NCI-H2029 (cell line): ENCODE measurements at regions not wholly inside any gene's neighbourhood (a gene's known extent, or its start where the extent isn't known, plus 50 kb on each side); places are given as distances from the start of the nearest gene placed in this dataset.
A peak's percentile ranks its signal among the peaks of the same experiment; 100 is the strongest.

Experiments used
- DNase-seq: peaks from one replicate; lab custom pipeline; 2025; lab: John Stamatoyannopoulos, UW

GRCh38 chr4:138085736-138086305, 156.3 kb downstream of the SLC7A11 start:
- no peak for DNase-seq

DNA sequence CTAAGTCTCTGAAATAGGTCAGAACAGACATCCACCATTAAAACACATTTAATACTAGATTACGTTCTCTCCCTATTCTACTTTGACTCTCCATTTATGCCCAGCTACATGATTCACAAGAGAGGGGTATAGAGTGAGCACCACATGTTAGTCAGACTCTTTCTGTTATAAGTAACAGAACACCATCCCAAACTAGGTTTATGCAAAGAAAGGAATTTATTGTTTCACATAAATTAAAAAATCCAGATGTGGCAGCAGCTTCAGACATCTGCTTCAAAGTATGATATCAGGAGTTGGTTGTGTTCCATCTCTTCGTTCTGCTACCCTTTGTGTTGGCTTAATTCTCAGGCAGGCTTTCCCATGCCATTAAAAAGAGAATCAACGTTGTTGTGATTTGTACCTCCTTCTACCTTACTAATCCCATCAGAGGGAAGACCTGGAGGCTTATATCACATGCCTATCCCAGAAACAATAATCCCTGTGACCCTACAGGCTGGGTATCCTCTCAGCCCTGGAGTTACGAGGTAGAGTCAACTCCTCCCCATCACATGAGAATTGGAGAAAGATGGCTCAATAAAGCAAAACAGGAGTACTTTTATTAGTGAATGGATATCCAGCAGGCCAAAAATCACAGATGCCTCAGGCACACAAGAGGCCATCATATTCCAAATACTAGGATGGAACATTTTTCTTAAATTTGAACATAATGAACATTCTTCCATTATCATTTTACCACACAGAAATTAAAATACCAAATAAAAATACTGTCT, 163.2 kb downstream of the SLC7A11 start:
- no peak for DNase-seq

- no peak for DNase-seq
Observed at GRCh38 chr4:138078253-138078652, 163.9 kb downstream of the SLC7A11 start.

DNA sequence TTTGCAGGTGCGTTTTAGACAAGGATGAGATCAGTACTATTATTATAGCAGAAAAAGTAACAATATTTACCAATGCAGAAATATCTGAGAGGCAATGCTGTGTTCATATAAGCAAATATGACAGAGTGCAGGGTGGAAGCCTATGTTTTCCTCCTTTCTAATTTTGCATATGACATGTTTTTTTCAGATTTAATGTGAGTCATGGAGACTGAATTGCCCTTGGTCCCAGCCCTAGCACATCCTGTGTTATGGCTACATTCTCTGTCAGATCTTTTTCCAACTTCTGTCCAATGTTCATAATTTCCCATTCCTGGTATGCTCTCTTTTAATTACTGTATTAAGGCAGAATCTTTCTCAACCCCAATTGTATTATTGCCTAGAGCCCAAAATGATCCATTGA, 165.6 kb downstream of the SLC7A11 start:
- no peak for DNase-seq

DNA sequence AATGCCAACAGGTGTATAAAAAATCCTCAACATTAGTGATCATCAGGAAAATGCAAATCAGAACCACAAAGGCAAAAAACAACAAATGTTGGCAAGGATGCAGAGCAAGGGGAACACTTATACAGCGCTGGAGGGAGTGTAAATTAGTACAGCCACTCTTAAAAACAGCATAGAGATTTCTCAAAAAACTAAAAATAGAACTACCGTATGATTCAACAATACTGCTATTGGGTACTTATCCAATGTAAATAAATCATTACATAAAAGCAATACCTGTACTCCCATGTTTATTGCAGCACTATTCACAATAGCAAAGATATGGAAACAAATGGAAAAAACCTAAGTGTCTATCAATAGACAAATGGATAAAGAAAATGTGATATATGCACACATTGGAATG, 171.3 kb downstream of the SLC7A11 start:
- no peak for DNase-seq

GRCh38 chr4:138063581-138063980, 178.6 kb downstream of the SLC7A11 start:
- DNase-seq, result no peak

DNA sequence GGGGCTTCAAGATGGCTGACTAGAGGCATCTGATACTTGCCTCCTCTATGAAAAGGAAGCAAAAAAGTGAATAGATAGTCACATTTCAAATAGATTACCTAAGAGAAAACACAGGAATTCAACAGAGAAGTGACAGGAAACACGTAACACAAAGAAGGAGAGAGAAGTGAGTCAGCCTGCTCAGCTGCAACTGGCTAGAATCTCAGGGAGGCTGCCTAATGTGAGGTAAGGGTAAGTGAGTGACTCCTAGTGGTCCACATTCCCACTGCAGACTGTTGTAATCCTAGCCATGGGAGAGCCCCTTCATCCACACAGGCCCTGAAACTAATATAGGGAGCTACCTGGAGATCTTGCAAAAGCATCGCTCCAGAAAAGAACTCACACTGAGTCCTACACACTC, 179.2 kb downstream of the SLC7A11 start:
- no peak for DNase-seq

DNA sequence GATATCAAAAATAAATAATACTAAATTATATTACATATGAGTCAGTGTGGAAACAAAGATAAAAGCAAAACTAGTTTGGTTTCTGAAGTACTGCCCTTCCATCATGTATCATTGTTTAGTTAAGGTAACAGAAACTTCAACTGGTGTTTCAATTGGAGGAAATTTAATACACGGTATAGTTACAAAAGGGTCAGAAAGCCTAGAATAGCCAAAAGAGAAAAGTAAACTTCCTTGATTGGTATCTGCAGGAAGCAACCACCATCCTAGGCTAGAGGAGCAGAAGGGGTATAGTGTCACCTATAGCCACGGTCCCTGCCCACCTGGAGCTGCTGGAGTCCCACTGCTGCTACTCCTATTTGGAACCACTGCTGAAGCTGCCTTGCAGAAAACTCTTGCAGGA, 185.6 kb downstream of the SLC7A11 start:
- DNase-seq, result no peak

GRCh38 chr4:138055890-138056289, 186.3 kb downstream of the SLC7A11 start:
- no peak for DNase-seq

DNA sequence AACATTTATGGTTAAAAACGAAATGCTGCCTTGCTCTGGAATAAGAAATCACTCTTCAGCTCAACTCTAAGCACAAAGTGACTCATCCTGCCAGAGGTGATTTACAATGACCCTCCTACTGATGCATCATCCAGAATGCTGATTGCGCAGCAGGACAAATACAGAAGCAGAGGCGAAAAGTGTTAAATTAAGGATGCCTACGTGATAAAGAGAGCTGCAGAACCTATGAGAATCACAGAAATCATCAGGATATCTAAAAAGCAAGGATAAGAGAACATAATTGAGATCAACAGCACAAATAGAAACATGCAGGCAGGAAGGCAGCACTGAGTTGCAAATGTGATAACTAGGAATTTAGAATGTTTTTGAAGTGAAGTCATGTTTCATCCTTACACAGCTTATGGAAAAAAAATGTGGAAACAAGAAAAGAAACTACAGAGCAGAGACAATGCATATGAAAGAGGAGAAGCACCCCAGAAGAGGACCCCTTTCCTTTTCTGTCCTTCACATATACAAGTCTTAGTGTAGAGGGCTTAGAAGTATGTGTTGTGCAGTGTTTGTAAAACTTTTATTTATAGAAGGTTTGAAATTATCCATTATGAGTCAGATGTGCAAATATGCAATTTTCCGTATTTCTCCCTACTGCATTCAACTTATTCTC, 188.4 kb downstream of the SLC7A11 start:
- no peak for DNase-seq

DNA sequence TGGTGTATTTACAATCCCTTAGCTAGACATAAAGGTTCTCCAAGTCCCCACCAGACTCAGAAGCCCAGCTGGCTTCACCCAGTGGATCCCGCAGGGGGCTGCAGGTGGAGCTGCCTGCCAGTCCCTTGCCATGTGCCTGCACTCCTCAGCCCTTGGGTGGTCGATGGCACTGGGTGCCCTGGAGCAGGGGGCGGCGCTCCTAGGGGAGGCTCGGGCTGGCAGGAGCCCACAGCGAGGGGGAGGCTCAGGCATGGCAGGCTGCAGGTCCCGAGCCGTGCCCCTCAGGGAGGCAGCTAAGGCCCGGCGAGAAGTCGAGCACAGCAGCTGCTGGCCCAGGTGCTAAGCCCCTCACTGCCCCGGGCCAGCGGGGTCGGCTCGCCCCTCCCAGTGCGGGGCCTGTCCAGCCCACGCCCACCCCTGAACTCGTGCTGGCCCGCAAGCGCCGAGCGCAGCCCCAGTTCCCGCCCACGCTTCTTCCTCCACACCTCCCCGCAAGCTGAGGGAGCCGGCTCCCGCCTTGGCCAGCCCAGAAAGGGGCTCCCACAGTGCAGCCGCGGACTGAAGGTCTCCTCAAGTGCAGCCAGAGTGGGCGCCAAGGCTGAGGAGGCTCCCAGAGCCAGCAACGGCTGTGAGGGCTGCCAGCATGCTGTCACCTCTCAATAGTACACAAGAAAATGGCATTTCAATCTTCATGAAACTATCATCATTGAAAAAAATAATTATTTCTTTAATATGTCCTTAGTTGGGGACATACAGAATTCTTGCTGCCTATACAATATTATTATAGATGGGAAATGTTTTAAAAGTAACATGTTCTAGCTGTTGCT, 189.1 kb downstream of the SLC7A11 start:
- DNase-seq, result no peak

- DNase-seq, result no peak
Observed at GRCh38 chr4:138051157-138051556, 191.0 kb downstream of the SLC7A11 start.

DNA sequence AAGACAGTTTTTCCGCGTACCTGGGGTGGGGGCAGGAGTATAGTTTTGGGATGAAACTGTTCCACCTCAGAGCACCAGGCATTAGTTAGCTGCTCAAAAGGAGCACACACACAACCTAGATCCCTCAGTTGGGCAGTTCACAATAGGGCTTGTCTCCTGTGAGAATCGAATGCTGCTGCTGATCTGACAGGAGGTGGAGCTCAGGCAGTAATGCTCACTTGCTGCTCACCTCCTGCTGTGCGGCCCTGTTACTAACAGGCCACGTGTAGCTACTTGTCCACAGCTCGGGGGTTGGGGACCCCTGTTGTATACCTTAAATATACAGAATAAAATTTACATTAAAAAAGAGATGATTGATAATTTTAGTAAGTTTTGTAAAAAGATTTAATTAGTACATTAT, 191.5 kb downstream of the SLC7A11 start:
- DNase-seq, result no peak

- no peak for DNase-seq
Observed at GRCh38 chr4:138049355-138049754, 192.8 kb downstream of the SLC7A11 start.

GRCh38 chr4:138047290-138047689, 194.9 kb downstream of the SLC7A11 start:
- DNase-seq, result no peak

DNA sequence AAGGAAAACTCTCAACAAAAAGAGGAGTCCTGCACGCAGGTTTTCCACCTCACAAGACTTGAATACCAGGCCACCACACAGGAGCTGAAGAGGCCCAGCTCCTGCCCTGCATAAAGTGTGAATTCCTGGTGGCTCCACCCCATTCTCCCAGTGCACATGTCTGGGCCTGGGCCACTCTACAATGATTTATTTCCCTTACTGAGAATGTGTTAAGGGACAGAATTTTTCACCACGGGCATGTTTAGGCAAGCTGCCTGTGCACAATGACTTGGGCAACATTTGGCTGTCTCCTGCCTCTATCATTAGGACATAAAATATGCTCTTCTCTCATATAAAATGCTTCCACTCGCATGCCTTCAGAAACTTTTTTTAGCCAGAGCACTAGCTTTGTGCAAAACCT, 197.1 kb downstream of the SLC7A11 start:
- no peak for DNase-seq

DNA sequence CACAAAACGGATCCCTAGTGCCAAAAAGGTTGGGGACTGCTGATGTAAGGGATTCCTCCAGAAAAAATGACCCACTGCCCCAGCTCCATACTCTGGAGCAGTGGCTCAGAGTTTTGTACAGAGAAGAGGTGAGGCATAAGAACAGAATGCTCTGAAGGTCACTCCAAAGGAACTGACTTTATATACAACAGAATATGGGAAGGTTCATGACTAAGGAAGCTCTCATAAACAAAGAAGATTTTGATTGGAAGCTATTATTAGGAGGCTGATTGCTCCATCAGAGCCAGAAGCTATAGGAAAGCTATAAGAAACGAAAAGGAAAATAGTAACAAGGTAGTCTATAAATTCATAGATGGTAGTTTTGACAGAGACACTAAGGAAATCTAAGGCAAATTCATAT, 203.1 kb downstream of the SLC7A11 start:
- no peak for DNase-seq

GRCh38 chr4:138037696-138038095, 204.5 kb downstream of the SLC7A11 start:
- DNase-seq, result no peak

- DNase-seq, result peak; percentile 43
Observed at GRCh38 chr4:138035781-138036258, 206.3 kb downstream of the SLC7A11 start.

DNA sequence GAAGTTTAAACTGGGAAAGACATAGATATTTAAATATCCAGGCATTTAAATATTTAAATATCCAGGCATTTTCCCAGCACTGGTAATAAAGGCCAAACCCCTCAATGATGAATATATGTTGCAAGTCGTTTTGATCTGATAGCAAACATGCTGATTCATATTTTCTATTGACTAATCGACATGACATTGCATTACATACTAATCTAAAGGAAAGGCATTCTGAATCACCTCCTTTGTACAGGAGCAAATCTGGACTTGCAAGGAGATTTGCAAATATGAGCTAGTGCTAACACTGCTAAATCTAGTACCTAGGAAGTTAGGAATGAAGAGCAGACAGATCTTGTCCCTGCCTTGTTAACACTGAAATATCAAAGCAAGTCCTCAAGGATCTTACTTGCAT, 207.3 kb downstream of the SLC7A11 start:
- DNase-seq, result no peak

- no peak for DNase-seq
Observed at GRCh38 chr4:138032222-138032621, 209.9 kb downstream of the SLC7A11 start.

GRCh38 chr4:138030375-138030774, 211.8 kb downstream of the SLC7A11 start:
- DNase-seq, result no peak
